Heart left ventricle (tissue), 16 donors: ENCODE measurements at regions not wholly inside any gene's neighbourhood (a gene's known extent, or its start where the extent isn't known, plus 50 kb on each side); places are given as distances from the start of the nearest gene placed in this dataset.

Source experiments
- ATAC-seq, 4 donors: fragments of 200-7000 bp; cut with Tn5 transposase; one replicate each; pipeline ENCODE4 v1.9.1; 2020 to 2022; ENCODE audit warnings: moderate library complexity in 4 of 4, mild to moderate bottlenecking in 3 of 4, moderate number of reproducible peaks in 1 of 4
- DNase-seq, 5 donors: peaks; one replicate each; pipeline ENCODE4 v3.0.0-alpha.2; 2020
- H3K27ac ChIP-seq, 12 donors: fragments of 200-600 bp; sonication (generic) in 4 of 12; one replicate each; pipeline versions ENCODE4 v1.5.0 to v1.8.0; 2016 to 2022; ENCODE audit warnings: mild to moderate bottlenecking in 2 of 12
- H3K27me3 ChIP-seq, 9 donors: fragments of 200-600 bp; sonication (generic) in 2 of 9; one replicate each; pipeline versions ENCODE4 v1.5.1 to v1.8.0; 2016 to 2022; ENCODE audit warnings: mild to moderate bottlenecking in 3 of 9
- H3K36me3 ChIP-seq, 9 donors: fragments of 200-600 bp; sonication (generic) in 2 of 9; one replicate each; pipeline versions ENCODE4 v1.5.0 to v1.8.0; 2018 to 2022; ENCODE audit warnings: mild to moderate bottlenecking in 2 of 9
- H3K4me1 ChIP-seq, 12 donors: fragments of 200-600 bp; sonication (generic) in 4 of 12; one replicate each; pipeline versions ENCODE4 v1.5.0 to v1.8.0; 2016 to 2022; ENCODE audit warnings: mild to moderate bottlenecking in 3 of 12
- H3K4me3 ChIP-seq, 12 donors: fragments of 200-600 bp; sonication (generic) in 4 of 12; one replicate each; pipeline versions ENCODE4 v1.5.0 to v1.8.0; 2017 to 2022; ENCODE audit warnings: mild to moderate bottlenecking in 9 of 12, moderate library complexity in 4 of 12
- H3K9me3 ChIP-seq, 12 donors: fragments of 200-600 bp; sonication (generic) in 4 of 12; one replicate each; pipeline versions ENCODE4 v1.5.0 to v1.8.0; 2016 to 2022; ENCODE audit warnings: mild to moderate bottlenecking in 1 of 12
- POLR2A ChIP-seq, 2 donors: fragments of 450-650 bp; IDR thresholded peaks; one replicate each; pipeline ENCODE4 v1.6.1; 2017; ENCODE audit warnings: antibody characterized with exemption in 2 of 2, mild to moderate bottlenecking in 2 of 2, moderate library complexity in 2 of 2
- WGBS, 4 donors: extraction: QIAGEN DNeasy Blood & Tissue Kit in 2 of 4; methylation state at CpG; one replicate each; pipeline versions ENCODE4 v1.1.5 to v1.1.7; 2013 to 2018; 5-methylcytosine and 5-hydroxymethylcytosine counted together
- intact Hi-C, 10 donors: fragments of 100-400 bp; cut with DNase I; formaldehyde crosslinking; loops; one replicate each; pipeline versions ENCODE4 v1.11.1 to v1.14.2; 2022
- TF ChIP-seq, protein P1 (sequence below), 12 donors: fragments of 200-600 bp; sonication (generic) in 4 of 12; IDR thresholded peaks; one replicate each; pipeline versions ENCODE4 v1.5.0 to v1.8.0; 2018 to 2022; ENCODE audit warnings: antibody characterized with exemption in 12 of 12, mild to moderate bottlenecking in 5 of 12
- donor health status: ischemic (EF 13 %, LVEDD 7.1; RV severe dilation, severe dysfunction).
- donor health status: healthy with polysubstance abuse.
- donor health status: DM: no; HTN: yes; CAD: no.
- donor health status: DM: no; HTN: no; CAD: no.
- donor health status: ischemic (EF 25% LVEDD 6.9; RV normal size, moderate dysfunction).
- donor health status: ischemic (EF 25% LVEDD 5.7; RV mildly dilated, moderate dysfunction).
- donor health status: healthy.
- donor health status: DM: yes; HTN: yes; CAD: no.
- donor health status: ischemic (EF 35%, LVEDD 5.7; RV mildly dilated, moderate dysfunction).
- donor health status: nonischemic (EF 11% LVEDD 7.7; RV severe dilation, severe dysfunction).
- donor health status: DM: yes; HTN: yes; CAD: no.
- donor health status: PGD.
- donor health status: ischemic (EF 29% LVEDD 5.4; RV normal size, mild dysfunction).
- donor health status: nonischemic (EF 23%, LVEDD 6.1; RV moderate dilation, normal function).

DNA sequence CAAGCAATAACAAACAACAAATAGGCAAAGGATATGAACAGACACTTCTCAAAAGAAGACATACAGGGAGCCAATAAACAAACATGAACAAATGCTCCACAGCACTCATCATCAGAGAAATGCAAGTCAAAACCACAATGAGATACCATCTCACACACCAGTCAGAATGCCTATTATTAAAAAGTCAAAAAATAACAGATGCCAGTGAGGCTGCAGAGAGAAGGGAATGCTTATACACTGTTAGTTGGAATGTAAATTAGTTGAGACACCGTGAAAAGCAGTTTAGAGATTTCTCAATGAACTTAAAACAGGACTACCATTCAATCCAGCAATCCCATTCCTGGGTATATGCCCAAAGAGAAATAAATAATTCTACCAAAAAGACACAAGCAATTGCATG is 129.8 kb upstream of the MAGEB2 start:
- WGBS, 4 donors: 63 to 82% (median 77%) methylated on average over 1 of the region's 1 CpG
- no peaks in the 10 kb centered on the region for H3K36me3 ChIP-seq
- H3K9me3 ChIP-seq: peaks cover 0 to 13% (median 0%) of the 10 kb centered on the region in 12 donors
- intact Hi-C loops: no loop called here
- TF ChIP-seq, protein P1, sequence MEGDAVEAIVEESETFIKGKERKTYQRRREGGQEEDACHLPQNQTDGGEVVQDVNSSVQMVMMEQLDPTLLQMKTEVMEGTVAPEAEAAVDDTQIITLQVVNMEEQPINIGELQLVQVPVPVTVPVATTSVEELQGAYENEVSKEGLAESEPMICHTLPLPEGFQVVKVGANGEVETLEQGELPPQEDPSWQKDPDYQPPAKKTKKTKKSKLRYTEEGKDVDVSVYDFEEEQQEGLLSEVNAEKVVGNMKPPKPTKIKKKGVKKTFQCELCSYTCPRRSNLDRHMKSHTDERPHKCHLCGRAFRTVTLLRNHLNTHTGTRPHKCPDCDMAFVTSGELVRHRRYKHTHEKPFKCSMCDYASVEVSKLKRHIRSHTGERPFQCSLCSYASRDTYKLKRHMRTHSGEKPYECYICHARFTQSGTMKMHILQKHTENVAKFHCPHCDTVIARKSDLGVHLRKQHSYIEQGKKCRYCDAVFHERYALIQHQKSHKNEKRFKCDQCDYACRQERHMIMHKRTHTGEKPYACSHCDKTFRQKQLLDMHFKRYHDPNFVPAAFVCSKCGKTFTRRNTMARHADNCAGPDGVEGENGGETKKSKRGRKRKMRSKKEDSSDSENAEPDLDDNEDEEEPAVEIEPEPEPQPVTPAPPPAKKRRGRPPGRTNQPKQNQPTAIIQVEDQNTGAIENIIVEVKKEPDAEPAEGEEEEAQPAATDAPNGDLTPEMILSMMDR (IDR thresholded peaks at IDR 0.05): no peak
- no peak for TF ChIP-seq POLR2A (IDR thresholded peaks at IDR 0.05)
- no peak for ATAC-seq
- no peaks in the 10 kb centered on the region for H3K27me3 ChIP-seq
- no peak for DNase-seq
- no peaks in the 10 kb centered on the region for H3K4me1 ChIP-seq
- no peak overlapping the region for H3K27ac ChIP-seq
- no peak overlapping the region for H3K4me3 ChIP-seq

DNA sequence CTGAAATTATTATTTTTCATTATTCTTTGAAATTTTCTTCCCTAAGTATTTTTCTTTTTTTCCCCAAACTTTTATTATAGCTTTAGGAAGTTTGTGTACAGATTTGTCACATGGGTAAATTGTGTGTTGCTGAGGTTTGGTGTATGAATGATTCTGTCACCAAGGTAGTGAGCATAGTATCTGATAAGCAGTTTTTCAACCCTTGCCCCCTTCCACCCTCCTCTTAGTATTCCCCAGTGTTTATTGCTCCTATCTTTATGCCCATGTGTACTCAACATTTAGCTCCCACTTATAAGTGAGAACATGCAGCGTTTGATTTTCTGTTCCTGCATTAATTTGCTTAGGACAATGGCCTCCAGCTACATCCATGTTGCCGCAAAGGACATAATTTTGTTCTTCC is 103.9 kb upstream of the MAGEB2 start:
- DNase-seq (no peak), ATAC-seq (no peak)
- TF ChIP-seq, protein P1 (IDR thresholded peaks at IDR 0.05): no peak
- TF ChIP-seq POLR2A (IDR thresholded peaks at IDR 0.05): no peak
- no peaks in the 10 kb centered on the region for H3K36me3 ChIP-seq
- H3K9me3 ChIP-seq: no peaks in the 10 kb centered on the region
- no peaks in the 10 kb centered on the region for H3K27me3 ChIP-seq
- H3K4me1 ChIP-seq: no peaks in the 10 kb centered on the region
- no peak overlapping the region for H3K27ac ChIP-seq
- intact Hi-C loops: no loop called here
- 49 to 89% (median 85%) methylated on average over 2 of the region's 2 CpGs for WGBS, 4 donors
- no peak overlapping the region for H3K4me3 ChIP-seq

GRCh38 chrX:30141966-30142365 is 73.4 kb upstream of the MAGEB2 start:
- no peaks in the 10 kb centered on the region for H3K9me3 ChIP-seq
- H3K4me3 ChIP-seq: no peak overlapping the region
- intact Hi-C loops: loop anchor here in 7 of 10 donors (5.0 to 10.0 kb wide), 3 partner anchors 360 to 365 kb away; no protein-coding TSS in a partner anchor
- no peaks in the 10 kb centered on the region for H3K27me3 ChIP-seq
- no peaks in the 10 kb centered on the region for H3K36me3 ChIP-seq
- H3K4me1 ChIP-seq: no peaks in the 10 kb centered on the region
- TF ChIP-seq, protein P1 (IDR thresholded peaks at IDR 0.05): peak in 4 of 12 donors; percentile 9 to 28 (median 24)
- no peak for TF ChIP-seq POLR2A (IDR thresholded peaks at IDR 0.05)
- DNase-seq: no peak
- WGBS, 4 donors: 10 to 46% (median 14%) methylated on average over 4 of the region's 4 CpGs
- peak in 1 of 4 donors; percentile 39 for ATAC-seq
- H3K27ac ChIP-seq: no peak overlapping the region

DNA sequence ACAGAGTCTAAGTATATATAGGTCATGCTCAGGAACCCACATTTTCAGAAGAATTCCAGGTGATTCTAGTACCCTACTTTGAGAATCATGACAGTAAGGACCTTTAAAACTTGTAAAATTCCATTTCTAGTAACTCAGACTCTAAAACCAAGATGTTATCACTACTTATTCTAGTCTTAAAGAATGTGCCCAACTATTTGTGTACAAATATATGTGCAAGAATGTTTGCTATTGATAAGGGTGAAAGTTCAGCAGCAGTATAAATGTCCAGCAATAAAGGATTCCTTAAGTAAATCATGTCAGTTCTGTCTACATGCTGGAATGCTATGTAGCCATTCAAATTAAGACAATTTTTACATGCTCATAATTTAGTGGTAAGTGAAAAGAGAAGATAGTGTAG is 71.1 kb upstream of the MAGEB2 start:
- H3K27ac ChIP-seq: no peak overlapping the region
- no peaks in the 10 kb centered on the region for H3K9me3 ChIP-seq
- TF ChIP-seq, protein P1 (IDR thresholded peaks at IDR 0.05): no peak
- TF ChIP-seq POLR2A (IDR thresholded peaks at IDR 0.05): no peak
- no peak for DNase-seq
- intact Hi-C loops: loop anchor here in 7 of 10 donors (5.0 to 10.0 kb wide), 3 partner anchors 358 to 363 kb away; no protein-coding TSS in a partner anchor
- no peaks in the 10 kb centered on the region for H3K36me3 ChIP-seq
- no peaks in the 10 kb centered on the region for H3K27me3 ChIP-seq
- no peak for ATAC-seq
- H3K4me1 ChIP-seq: no peaks in the 10 kb centered on the region
- no peak overlapping the region for H3K4me3 ChIP-seq
